H1 (cell line): ENCODE measurements at regions not wholly inside any gene's neighbourhood (a gene's known extent, or its start where the extent isn't known, plus 50 kb on each side); places are given as distances from the start of the nearest gene placed in this dataset.

Experiments
- E2F6 ChIP-seq: IDR thresholded peaks from 2 replicates; pipeline ENCODE4 v1.6.1; 2012; ENCODE audit warnings: inconsistent platforms
- GABPA ChIP-seq: IDR thresholded peaks from 2 replicates; pipeline ENCODE4 v1.6.1; 2011; ENCODE audit warnings: mild to moderate bottlenecking, low read length, moderate library complexity, borderline replicate concordance; ENCODE audit not compliant: insufficient read depth
- RAD21 ChIP-seq, 2 experiments: IDR thresholded peaks in 1 of 2; conservative IDR thresholded peaks in 1 of 2; 2 replicates each; pipeline ENCODE4 v1.6.1; 2011; ENCODE audit warnings: low read depth in 2 of 2, low read length in 2 of 2, improper control_type of control experiment in 1 of 2, inconsistent platforms in 1 of 2, mild to moderate bottlenecking in 1 of 2, moderate library complexity in 1 of 2

DNA sequence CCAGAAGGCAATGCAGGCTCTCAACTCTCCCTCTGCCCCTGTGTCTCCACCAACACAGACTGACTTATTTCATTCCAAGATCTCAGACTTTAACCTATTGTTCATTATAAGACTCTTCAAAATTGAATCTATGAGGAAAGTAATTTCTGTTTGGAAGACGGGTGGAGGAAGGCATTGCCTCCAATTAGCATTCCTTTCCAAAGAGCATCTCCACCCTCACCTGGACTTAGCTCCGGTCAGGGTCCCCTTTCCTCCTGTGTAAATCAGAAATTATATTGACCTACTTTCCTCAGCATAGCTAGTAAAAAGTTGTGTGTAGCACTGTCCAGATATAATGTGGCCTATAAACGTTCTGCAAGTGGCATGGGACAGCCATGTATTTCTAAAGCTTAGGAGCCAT, 230.4 kb upstream of the ACVR2A start (continued):
- TF ChIP-seq GABPA = no peak
- no peak for TF ChIP-seq RAD21 (IDR thresholded peaks at IDR 0.05 in 1 of 2, conservative IDR thresholded peaks at IDR 0.05 in 1 of 2; ENCODE audit: low read depth in 2 of 2, low read length in 2 of 2)
- no peak for TF ChIP-seq E2F6
